D721Med (cell line): ENCODE measurements at regions not wholly inside any gene's neighbourhood (a gene's known extent, or its start where the extent isn't known, plus 50 kb on each side); places are given as distances from the start of the nearest gene placed in this dataset.
"Not testable (repeated sequence)": the region's sequence is repeated elsewhere in the genome, so short reads cannot be mapped to it uniquely, and the experiment has no call there.

ENCODE experiments used
- DNase-seq: peaks from one replicate; pipeline ENCODE4 v3.0.0; 2011; ENCODE audit warnings: low spot score; ENCODE audit not compliant: insufficient read length
- FAIRE-seq: peaks from 2 replicates; lab custom pipeline; 2011; peaks lifted over from hg19 to GRCh38; lab: Jason Lieb, UNC
- CTCF ChIP-seq: IDR thresholded peaks from 2 replicates; pipeline ENCODE4 v1.5.1; 2012; ENCODE audit warnings: mild to moderate bottlenecking, control low read depth; ENCODE audit not compliant: insufficient read depth; ENCODE audit errors: missing control alignments

DNA sequence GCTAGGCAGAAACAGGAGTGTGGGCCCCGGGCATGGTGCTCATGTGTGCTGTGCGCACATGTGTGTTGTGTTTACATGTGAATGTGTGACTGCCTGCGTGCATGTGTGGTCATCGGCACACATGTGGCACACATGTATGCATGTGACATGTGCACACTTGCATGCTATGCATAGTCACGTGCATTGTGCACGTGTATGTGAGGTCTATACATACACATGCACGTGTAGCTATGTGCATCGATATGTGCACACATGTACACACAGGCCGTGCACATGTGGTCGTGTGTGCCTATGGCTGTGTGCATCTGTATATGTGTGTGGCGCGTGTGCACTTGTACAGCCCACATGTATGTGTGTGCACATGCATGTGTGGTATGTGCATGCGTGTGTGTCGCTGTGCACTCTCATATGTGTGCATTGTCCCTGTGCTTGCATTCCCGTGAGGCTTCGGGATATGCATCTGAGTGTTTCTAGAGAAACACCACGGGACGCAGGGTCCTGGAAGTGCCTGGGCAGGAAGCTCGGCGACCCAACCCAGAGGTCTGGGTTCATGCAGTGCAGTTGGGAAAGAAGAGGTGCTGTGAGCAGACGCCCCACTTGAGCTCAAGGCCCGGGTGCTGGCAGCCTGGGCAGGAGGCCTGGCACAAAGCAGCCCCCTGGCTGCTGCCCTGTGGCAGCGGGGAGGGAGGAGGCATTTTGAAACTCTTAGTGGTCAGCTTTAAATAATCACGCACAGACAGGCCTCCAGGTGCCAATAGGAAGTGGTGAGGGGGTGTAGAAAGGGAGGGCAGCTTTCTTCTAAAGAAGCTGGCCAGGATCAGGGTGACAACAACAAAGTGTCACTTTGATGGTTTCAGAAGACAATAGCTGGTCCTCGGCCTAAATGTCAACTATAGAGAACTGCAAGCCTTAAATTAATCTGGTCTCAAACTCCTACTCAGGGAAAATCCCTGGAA is 410.0 kb upstream of the MGMT start:
- no peak for FAIRE-seq
- TF ChIP-seq CTCF, result no peak

GRCh38 chr10:129057856-129058663 is 409.0 kb upstream of the MGMT start:
- FAIRE-seq (no peak), DNase-seq (no peak)
- no peak for TF ChIP-seq CTCF

More for the DNA sequence above, 410.0 kb upstream of the MGMT start:
- DNase-seq, result no peak

- FAIRE-seq, result no peak
- TF ChIP-seq CTCF, result no peak
Measured at GRCh38 chr10:129058664-129059155, 408.3 kb upstream of the MGMT start.

GRCh38 chr10:129059977-129060376 is 407.1 kb upstream of the MGMT start:
- DNase-seq (no peak), FAIRE-seq (no peak)
- no peak for TF ChIP-seq CTCF

More at GRCh38 chr10:129058664-129059155, 408.3 kb upstream of the MGMT start:
- DNase-seq, result no peak

- DNase-seq, result no peak
- no peak for TF ChIP-seq CTCF
- FAIRE-seq, result no peak
Measured at GRCh38 chr10:129063212-129063611, 403.8 kb upstream of the MGMT start.

DNA sequence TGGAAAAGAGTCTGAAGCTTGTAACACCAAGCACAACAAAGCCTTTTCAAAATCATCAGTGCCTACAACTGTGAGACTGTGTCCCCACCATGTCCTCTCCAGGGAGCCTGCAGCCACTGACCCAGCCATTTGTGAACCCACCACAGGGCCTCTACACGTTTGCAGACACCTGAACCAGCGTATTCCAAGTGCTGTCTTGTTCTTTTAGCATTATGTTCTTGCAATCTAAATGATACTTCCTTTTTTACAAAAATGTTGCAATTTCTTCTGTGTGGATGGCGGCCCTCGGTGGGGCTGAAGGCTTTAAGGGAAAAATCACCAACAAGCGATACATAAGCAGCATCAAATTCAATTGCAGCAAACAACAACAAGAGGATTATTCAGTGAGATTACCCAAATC is 403.2 kb upstream of the MGMT start:
- DNase-seq, result no peak
- no peak for FAIRE-seq
- TF ChIP-seq CTCF, result no peak

- FAIRE-seq, DNase-seq: not testable (repeated sequence)
Measured at GRCh38 chr10:129066529-129066928, 400.5 kb upstream of the MGMT start.

DNA sequence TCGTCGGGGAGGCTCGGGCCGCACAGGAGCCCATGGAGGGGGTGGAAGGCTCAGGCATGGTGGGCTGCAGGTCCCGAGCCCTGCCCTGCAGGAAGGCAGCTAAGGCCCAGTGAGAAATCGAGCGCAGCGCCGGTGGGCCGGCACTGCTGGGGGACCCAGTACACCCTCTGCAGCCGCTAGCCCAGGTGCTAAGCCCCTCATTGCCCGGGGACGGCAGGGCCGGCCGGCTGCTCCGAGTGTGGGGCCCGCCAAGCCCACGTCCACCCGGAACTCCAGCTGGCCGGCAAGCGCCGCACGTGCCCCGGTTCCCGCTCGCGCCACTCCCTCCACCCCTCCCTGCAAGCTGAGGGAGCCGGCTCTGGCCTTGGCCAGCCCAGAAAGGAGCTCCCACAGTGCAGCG is 395.6 kb upstream of the MGMT start:
- not testable (repeated sequence) for DNase-seq, FAIRE-seq
